GM12891 (cell line): ENCODE measurements at regions not wholly inside any gene's neighbourhood (a gene's known extent, or its start where the extent isn't known, plus 50 kb on each side); places are given as distances from the start of the nearest gene placed in this dataset.

Source experiments
- PAX5 ChIP-seq: IDR thresholded peaks from 2 replicates; pipeline ENCODE4 v1.6.1; 2011; ENCODE audit warnings: low read length, moderate library complexity, mild to moderate bottlenecking; ENCODE audit not compliant: insufficient read depth, severe bottlenecking
- POLR2A ChIP-seq: IDR thresholded peaks from 2 replicates; pipeline ENCODE4 v1.6.1; 2011; ENCODE audit warnings: low read depth, low read length, control low read depth
- POLR2AphosphoS5 ChIP-seq: IDR thresholded peaks from 2 replicates; pipeline ENCODE4 v1.6.1; 2011; ENCODE audit warnings: low read depth, low read length, control low read depth
- POU2F2 ChIP-seq: IDR thresholded peaks from 2 replicates; pipeline ENCODE4 v1.6.1; 2011; ENCODE audit warnings: low read depth, mild to moderate bottlenecking, control low read depth, low read length, moderate library complexity
- SPI1 ChIP-seq: IDR thresholded peaks from 2 replicates; pipeline ENCODE4 v1.6.1; 2011; ENCODE audit warnings: low read depth, low read length, control low read depth

GRCh38 chr3:153970741-153971347, 150.3 kb upstream of the ARHGEF26 start:
- TF ChIP-seq POLR2AphosphoS5 = no peak
- no peak for TF ChIP-seq POLR2A
- TF ChIP-seq POU2F2 = no peak
- no peak for TF ChIP-seq SPI1
- TF ChIP-seq PAX5 = no peak
